ENCODE measurements at regions not wholly inside any gene's neighbourhood (a gene's known extent, or its start where the extent isn't known, plus 50 kb on each side); places are given as distances from the start of the nearest gene placed in this dataset.
"Not testable (repeated sequence)": the region's sequence is repeated elsewhere in the genome, so short reads cannot be mapped to it uniquely, and the experiment has no call there.

- DNase-seq (ENCODE audit: low read depth in 2 of 2) = no peak
Observed at GRCh38 chr4:65265526-65265925, 404.8 kb downstream of the EPHA5 start.

DNA sequence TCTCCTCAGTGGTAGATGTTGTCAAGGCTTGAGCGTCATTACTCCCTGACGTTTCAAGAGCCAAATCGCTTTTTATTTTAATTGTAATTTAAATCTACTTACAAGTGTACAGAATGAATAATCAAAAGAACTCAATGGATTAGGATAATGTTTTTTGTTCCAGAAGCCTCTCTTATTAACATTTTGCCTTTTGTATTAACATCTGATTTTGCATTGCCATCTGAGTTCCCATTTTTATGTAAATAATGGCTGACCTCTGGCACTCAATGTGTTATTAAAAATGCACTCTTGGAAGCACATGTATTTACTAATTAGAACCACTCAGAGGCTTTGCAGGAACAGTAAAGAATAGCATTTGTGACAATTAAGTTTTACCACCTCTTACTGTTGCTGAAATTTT, 411.0 kb downstream of the EPHA5 start:
- no peak for DNase-seq (ENCODE audit: low read depth in 2 of 2)

- DNase-seq (ENCODE audit: low read depth in 2 of 2) = no peak
Observed at GRCh38 chr4:65250916-65251315, 419.4 kb downstream of the EPHA5 start.

DNA sequence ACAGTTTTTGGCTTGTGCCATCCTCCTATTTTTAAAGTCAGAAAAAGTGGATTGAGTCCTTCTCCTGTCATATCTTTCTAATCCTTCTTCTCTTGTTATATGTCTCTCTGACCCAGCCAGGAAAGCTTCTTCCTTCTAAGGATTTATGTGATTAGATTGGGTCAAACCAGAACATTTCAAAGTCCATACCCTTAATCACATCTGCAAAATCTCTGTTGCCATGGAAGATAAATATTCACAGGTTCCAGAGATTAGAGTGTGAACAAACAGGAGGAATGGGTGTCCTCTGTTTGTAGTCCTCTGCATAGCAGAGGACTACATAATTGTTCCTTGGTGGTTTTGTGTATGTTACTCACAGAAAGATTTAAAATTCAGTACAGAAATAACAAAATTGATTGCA, 421.2 kb downstream of the EPHA5 start:
- DNase-seq (ENCODE audit: low read depth in 2 of 2) = no peak

DNA sequence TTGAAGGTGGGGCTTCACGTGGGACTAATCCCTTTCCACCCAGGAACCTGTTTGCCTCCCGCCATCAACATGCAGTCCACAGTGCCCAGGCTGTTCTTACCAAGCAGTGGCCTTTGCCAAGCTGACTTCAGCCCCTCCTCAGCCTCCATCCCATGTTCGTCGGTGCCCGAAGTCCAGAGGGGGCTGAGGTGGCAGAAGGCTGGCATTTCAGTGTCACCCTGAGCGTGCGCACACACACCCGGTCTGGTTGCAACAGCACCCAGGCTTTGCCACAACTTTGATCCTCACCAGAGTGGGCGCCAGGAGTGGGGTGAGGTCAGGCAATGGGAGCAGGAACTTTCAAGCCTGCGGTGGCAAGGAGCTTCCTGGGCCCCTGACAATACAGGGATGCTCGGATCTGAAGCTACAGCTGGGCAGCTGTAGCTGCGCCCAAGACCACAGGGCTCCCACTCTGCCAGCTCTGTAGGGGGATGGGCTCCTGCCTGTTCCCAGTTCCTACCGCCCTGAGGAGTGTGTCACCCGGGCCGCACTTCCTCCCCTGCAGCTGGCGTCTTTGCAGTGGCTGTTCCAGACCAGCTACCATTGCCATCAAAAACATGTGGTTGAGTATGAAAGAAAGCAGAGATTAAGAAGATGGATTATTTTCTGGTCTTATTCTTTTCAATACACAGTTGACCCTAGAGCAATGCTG, 428.0 kb downstream of the EPHA5 start:
- no peak for DNase-seq (ENCODE audit: low read depth in 2 of 2)

DNA sequence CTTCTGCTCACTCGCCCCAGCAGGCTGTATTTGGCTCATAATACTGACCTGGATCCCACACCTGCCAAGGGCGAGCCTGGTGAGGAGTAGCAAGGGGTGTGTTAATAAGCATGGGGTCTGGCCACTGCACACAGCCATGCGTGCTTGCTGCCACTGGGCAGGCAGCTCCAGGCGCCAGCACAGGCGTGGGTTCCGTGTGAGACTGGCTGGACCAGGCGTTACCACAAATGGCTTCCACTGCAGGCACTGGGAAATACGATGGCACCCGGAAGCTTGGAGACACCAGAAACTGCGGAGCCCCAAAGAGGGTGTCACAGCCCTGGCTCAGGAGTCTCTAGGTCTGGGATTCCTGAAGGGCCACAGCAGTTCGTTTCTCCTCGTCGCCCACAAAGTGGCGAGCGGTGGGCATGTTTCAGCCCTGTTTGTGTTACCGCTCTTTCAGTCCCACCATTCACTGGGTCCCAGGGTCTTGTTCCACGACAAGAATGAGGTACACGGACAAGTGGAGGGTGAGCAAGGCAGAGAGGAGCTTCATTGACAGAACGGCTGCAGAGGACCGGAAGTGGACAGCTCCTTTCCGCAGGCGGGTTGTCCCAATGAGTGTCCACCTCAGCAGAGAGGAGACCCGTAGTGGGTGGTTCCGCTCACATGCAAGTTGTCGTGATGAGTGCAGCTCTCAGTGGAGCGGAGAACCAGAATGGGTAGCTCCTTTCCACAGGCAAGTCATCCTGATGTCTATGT, 428.9 kb downstream of the EPHA5 start:
- DNase-seq (ENCODE audit: low read depth in 2 of 2) = no peak

- DNase-seq (ENCODE audit: low read depth in 2 of 2) = no peak
Observed at GRCh38 chr4:65234061-65234460, 436.2 kb downstream of the EPHA5 start.

DNA sequence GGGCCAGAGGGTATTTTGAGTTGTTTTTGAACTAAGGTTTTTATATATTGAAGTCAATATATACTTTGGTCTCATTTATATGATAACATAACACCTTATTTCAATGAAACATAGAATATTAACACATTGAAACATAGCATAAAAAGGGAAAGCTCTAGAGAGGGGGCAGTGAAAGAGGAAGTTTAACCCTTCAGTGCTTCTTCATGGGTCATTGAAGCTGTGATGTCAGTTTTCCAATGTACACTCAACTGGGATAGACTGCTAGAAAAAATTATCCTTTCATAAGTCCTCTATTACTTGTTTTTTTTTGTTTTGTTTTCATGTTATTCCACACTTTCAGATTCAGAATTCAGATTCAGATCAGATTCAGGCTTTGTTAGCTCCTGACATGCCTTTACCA, 442.7 kb downstream of the EPHA5 start:
- no peak for DNase-seq (ENCODE audit: low read depth in 2 of 2)

DNA sequence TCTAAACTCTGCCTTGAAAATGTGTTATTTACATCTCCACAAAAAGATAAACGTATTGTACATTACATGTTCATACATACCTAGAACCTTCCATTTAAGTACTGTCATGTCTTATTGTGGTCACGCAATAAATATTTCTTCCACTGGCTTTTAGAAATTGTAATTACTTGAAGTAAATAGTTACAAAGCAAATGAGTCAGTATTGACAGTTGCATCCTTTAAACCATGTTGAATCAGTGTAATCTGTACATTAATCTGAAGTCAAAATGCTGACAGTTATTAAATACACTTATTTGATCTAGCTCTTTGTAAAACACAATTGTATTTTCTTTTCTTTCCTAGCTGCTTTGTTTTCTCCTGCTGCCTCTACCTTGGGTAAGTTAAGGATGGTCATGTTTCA, 446.7 kb downstream of the EPHA5 start:
- no peak for DNase-seq (ENCODE audit: low read depth in 2 of 2)

GRCh38 chr4:65223074-65223473, 447.2 kb downstream of the EPHA5 start:
- DNase-seq (ENCODE audit: low read depth in 2 of 2) = not testable (repeated sequence)

- no peak for DNase-seq (ENCODE audit: low read depth in 2 of 2)
Observed at GRCh38 chr4:65217179-65217578, 453.1 kb downstream of the EPHA5 start.

DNA sequence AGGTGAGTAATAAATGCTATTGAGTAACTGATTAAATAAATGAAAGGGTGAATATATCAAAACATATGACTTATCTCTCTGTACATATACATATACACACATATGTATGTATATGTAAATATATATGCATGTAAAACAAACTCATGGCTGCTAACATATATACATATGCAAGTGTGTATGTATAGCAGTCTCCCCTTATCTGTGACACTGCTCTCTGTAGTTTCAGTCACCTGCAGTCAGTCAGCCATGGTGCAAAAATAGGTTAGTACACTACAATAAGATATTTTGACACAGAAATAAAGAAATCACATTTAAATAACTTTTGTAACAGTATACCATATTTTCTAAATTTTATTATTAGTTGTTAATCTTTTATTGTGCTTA, 467.4 kb downstream of the EPHA5 start:
- no peak for DNase-seq (ENCODE audit: low read depth in 2 of 2)

- no peak for DNase-seq (ENCODE audit: low read depth in 2 of 2)
Observed at GRCh38 chr4:65202165-65202852, 468.0 kb downstream of the EPHA5 start.

DNA sequence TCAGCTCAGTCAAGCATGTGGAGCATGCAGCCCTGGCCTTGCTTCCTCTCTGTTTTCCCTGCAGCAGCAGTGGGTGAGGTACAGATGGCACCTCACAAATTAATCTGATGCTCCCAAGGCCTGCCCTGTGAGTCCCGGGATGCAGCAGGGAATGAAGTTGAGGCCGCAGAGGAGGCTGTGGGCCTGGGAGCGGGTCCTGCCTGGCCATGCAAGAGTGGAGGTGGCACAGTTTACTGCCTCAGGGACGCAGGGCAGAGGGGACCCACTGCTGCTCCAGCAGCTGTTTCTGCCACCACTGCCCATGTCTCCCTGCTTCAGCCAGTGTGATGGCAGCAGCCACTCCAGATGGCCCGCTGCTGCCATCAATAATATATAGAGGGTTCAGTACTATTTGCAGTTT, 474.6 kb downstream of the EPHA5 start:
- DNase-seq (ENCODE audit: low read depth in 2 of 2) = no peak

DNA sequence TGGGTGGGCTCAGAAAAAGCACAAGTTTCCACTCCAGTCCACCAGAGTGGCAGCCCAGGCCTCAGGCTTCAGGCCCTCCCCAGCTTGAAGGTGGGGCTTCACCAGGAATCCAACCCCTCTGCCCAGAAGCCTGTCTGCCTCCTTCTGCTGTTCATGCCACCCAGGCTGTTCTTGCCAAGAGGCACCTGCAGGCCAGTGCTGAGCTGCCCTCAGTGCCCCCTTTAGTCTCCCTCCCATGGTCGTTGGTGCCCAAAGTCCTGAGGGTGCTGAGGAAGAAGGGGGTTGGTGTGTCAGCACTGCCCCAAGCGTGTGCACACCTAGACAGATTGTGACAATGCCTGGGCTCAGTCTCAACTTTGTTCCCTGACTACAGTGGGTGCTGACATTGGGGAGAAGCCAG, 475.3 kb downstream of the EPHA5 start:
- DNase-seq (ENCODE audit: low read depth in 2 of 2) = no peak

GRCh38 chr4:65193985-65194384, 476.3 kb downstream of the EPHA5 start:
- no peak for DNase-seq (ENCODE audit: low read depth in 2 of 2)

DNA sequence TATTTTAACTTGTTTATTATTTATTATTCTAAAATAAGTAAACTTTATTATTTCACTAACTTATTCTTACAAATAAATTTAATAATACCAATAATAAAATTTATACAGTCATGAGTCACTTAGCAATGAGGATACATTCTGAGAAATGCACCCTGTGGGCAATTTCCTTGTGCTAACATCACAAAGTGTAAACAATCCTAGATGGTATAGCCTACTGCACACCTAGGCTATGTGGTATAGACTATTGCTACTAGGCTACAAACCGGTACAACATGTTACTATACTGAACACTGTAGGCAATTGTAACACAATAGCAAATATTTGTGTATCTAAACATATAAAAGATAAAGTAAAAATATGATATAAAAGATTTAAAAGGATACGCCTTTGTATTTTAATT, 479.5 kb downstream of the EPHA5 start:
- DNase-seq (ENCODE audit: low read depth in 2 of 2) = no peak

GRCh38 chr4:65175585-65175984, 494.7 kb downstream of the EPHA5 start:
- no peak for DNase-seq (ENCODE audit: low read depth in 2 of 2)

- DNase-seq (ENCODE audit: low read depth in 2 of 2) = no peak
Observed at GRCh38 chr4:65170768-65171514, 499.3 kb downstream of the EPHA5 start.

- no peak for DNase-seq (ENCODE audit: low read depth in 2 of 2)
Observed at GRCh38 chr4:65167719-65168118, 502.6 kb downstream of the EPHA5 start.

- no peak for DNase-seq (ENCODE audit: low read depth in 2 of 2)
Observed at GRCh38 chr4:65152205-65152604, 518.1 kb downstream of the EPHA5 start.

DNA sequence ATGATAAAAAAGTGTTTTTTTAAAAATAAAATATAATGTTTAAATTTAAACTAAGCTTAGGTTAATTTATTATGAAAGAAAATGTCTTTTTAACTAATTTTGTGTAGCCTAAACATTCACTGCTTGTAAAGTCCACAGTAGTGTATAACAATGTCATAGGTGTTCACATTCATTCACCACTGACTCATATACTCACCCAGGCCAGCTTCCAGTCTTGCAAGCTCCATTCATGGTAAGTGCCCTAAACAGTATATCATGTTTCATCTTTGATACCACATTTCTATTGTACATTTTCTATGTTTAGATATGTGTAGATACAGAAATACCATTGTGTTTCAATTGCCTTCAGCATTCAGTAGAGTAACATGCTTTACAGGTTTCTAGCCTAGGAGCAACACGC, 530.3 kb downstream of the EPHA5 start:
- DNase-seq (ENCODE audit: low read depth in 2 of 2) = no peak

All from stimulated activated CD4-positive, alpha-beta T cell treated with anti-CD3 and anti-CD28 coated beads, Interleukin-4, amount 100 ng/mL, for 48 hours (primary cell).